Large intestine (tissue), 3 donors: ENCODE measurements at regions not wholly inside any gene's neighbourhood (a gene's known extent, or its start where the extent isn't known, plus 50 kb on each side); places are given as distances from the start of the nearest gene placed in this dataset.

ENCODE experiments used
- DNase-seq, 2 donors: peaks; one replicate each; pipeline versions ENCODE4 v3.0.0 to v3.0.0-alpha.2; 2013
- H3K27ac ChIP-seq: one replicate; pipeline ENCODE4 v1.5.1; 2013; ENCODE audit warnings: low read length
- H3K27me3 ChIP-seq: 2 replicates; pipeline ENCODE4 v1.6.1; 2013; ENCODE audit warnings: low read length; ENCODE audit not compliant: control insufficient read depth, insufficient read depth
- H3K36me3 ChIP-seq: 2 replicates; pipeline ENCODE4 v1.6.1; 2013; ENCODE audit warnings: low read length; ENCODE audit not compliant: control insufficient read depth, insufficient read depth
- H3K4me1 ChIP-seq: one replicate; pipeline ENCODE4 v1.6.1; 2013; ENCODE audit warnings: low read length; ENCODE audit not compliant: control insufficient read depth, insufficient read depth
- H3K4me3 ChIP-seq: one replicate; pipeline ENCODE4 v1.5.1; 2013; ENCODE audit warnings: low read length
- H3K9me3 ChIP-seq: one replicate; pipeline ENCODE4 v1.6.1; 2013; ENCODE audit warnings: mild to moderate bottlenecking, low read depth, low read length, moderate library complexity; ENCODE audit not compliant: control insufficient read depth
- WGBS: methylation state at CpG from one replicate; pipeline ENCODE4 v1.1.5; 2013; ENCODE audit warnings: low lambda C conversion rate; ENCODE audit not compliant: insufficient coverage; 5-methylcytosine and 5-hydroxymethylcytosine counted together

- Histone ChIP-seq H3K27ac (no peak overlapping the region), H3K4me3 (no peak overlapping the region), H3K27me3 (no peaks in the 10 kb centered on the region), H3K36me3 (no peaks in the 10 kb centered on the region), H3K4me1 (no peaks in the 10 kb centered on the region), H3K9me3 (no peaks in the 10 kb centered on the region)
- no CpG with 5 or more reads among the region's 3 CpGs for WGBS
- DNase-seq = no peak
Measured at GRCh38 chr2:167478196-167478595, 589.9 kb downstream of the XIRP2 start.

DNA sequence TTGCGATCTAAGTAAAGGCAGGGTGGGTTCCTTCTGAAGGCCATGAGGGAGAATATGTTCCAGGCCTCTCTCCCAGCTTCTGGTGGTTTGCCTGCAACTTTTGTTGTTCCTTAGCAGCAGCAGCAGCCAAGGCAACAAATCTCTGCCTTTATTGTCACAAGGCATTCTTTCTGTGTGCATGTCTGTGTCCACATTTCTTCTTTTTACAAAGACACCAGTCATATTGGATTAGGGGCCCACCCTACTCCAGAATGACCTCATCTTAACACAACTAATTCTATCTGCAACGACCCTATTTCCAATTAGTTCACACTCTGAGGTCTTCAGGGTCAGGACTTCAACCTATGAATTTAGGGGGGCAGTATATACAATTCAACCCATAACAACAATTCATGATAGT lies 587.5 kb downstream of the XIRP2 start:
- H3K9me3 ChIP-seq = no peaks in the 10 kb centered on the region
- DNase-seq = no peak
- no peaks in the 10 kb centered on the region for H3K27me3 ChIP-seq
- no peak overlapping the region for H3K4me3 ChIP-seq
- H3K36me3 ChIP-seq = no peaks in the 10 kb centered on the region
- no peaks in the 10 kb centered on the region for H3K4me1 ChIP-seq
- H3K27ac ChIP-seq = no peak overlapping the region
- no CpG with 5 or more reads among the region's 2 CpGs for WGBS

GRCh38 chr2:167471734-167472133 lies 583.5 kb downstream of the XIRP2 start:
- Histone ChIP-seq H3K27ac (no peak overlapping the region), H3K9me3 (no peaks in the 10 kb centered on the region), H3K27me3 (no peaks in the 10 kb centered on the region), H3K36me3 (no peaks in the 10 kb centered on the region), H3K4me3 (no peak overlapping the region), H3K4me1 (no peaks in the 10 kb centered on the region)
- no peak for DNase-seq

GRCh38 chr2:167471332-167471731 lies 583.1 kb downstream of the XIRP2 start:
- no peaks in the 10 kb centered on the region for H3K36me3 ChIP-seq
- no peaks in the 10 kb centered on the region for H3K9me3 ChIP-seq
- no peak overlapping the region for H3K27ac ChIP-seq
- H3K4me1 ChIP-seq = no peaks in the 10 kb centered on the region
- no peaks in the 10 kb centered on the region for H3K27me3 ChIP-seq
- DNase-seq = no peak
- H3K4me3 ChIP-seq = no peak overlapping the region

GRCh38 chr2:167462379-167462778 lies 574.1 kb downstream of the XIRP2 start:
- 100% methylated on average over 1 of the region's 3 CpGs for WGBS
- DNase-seq = no peak
- H3K4me3 ChIP-seq = no peak overlapping the region
- no peaks in the 10 kb centered on the region for H3K36me3 ChIP-seq
- H3K27me3 ChIP-seq = no peaks in the 10 kb centered on the region
- peaks cover 4% of the 10 kb centered on the region for H3K9me3 ChIP-seq
- no peaks in the 10 kb centered on the region for H3K4me1 ChIP-seq
- H3K27ac ChIP-seq = no peak overlapping the region

- no peaks in the 10 kb centered on the region for H3K27me3 ChIP-seq
- DNase-seq = no peak
- H3K36me3 ChIP-seq = no peaks in the 10 kb centered on the region
- H3K9me3 ChIP-seq = peaks cover 5% of the 10 kb centered on the region
- H3K27ac ChIP-seq = no peak overlapping the region
- no peaks in the 10 kb centered on the region for H3K4me1 ChIP-seq
- WGBS = 100% methylated on average over 1 of the region's 13 CpGs
- no peak overlapping the region for H3K4me3 ChIP-seq
Measured at GRCh38 chr2:167454036-167454435, 565.8 kb downstream of the XIRP2 start.

DNA sequence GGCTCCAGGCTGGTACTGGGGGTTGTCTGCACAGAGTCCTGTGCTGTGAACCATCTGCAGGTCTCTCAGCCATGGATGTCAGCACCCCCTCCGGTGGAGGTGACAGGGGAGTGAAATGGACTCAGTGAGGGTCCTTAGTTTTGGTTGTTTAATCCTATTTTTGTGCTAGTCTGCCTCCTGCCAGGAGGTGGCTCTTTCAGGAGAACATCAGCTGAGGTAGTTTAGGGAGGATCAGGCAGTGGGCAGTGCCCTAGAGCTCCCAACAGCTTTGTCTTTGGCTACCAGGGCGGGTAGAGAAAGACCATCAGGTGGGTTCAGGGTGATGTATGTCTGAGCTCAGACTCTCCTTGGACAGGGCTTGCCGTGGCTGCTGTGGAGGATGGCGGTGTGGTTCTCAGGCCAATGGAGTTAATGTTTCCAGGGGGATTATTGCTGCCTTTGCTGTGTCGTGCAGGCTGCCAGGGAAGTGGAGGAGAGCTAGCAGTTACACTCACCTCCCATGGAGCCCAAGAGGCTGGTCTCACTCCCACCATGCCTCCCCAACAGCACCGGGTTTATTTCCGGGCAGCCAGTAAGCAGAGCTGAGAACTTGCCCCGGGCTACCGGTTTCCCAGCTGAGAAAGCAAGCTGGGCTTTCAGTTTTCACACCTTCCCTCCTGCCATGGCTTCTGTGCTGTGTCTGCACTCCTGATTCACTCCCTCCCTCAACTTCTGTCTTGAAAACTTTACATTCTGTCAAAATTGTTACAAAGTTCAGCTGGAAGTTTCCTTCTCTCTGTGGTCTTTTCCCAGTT lies 563.4 kb downstream of the XIRP2 start:
- Histone ChIP-seq H3K4me1 (no peaks in the 10 kb centered on the region), H3K36me3 (no peaks in the 10 kb centered on the region), H3K27me3 (no peaks in the 10 kb centered on the region), H3K27ac (no peak overlapping the region), H3K9me3 (peaks cover 5% of the 10 kb centered on the region), H3K4me3 (no peak overlapping the region)
- DNase-seq = no peak
- no CpG with 5 or more reads among the region's 9 CpGs for WGBS

DNA sequence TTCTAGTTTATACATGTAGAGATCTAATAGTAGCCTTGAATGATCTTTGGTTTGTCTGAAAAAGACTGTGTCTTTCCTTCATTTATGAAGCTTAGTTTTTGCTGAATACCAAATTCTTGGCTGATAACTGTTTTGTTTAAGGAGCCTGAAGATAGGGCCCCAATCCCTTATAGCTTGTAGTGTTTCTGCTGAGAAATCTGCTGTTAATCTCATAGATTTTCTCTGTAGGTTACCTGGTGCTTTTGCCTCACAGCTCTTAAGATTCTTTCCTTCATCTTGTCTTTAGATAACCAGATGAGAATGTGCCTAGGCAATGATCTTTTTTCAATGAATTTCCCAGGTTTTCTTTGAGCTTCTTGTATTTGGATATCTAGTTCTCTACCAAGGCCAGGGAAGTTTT lies 562.1 kb downstream of the XIRP2 start:
- Histone ChIP-seq H3K4me1 (no peaks in the 10 kb centered on the region), H3K36me3 (no peaks in the 10 kb centered on the region), H3K9me3 (peaks cover 5% of the 10 kb centered on the region), H3K4me3 (no peak overlapping the region), H3K27ac (no peak overlapping the region), H3K27me3 (no peaks in the 10 kb centered on the region)
- no peak for DNase-seq

GRCh38 chr2:167440382-167440781 lies 552.1 kb downstream of the XIRP2 start:
- DNase-seq = no peak
- no peaks in the 10 kb centered on the region for H3K27me3 ChIP-seq
- no peaks in the 10 kb centered on the region for H3K9me3 ChIP-seq
- no peak overlapping the region for H3K4me3 ChIP-seq
- H3K27ac ChIP-seq = no peak overlapping the region
- no peaks in the 10 kb centered on the region for H3K36me3 ChIP-seq
- no peaks in the 10 kb centered on the region for H3K4me1 ChIP-seq

DNA sequence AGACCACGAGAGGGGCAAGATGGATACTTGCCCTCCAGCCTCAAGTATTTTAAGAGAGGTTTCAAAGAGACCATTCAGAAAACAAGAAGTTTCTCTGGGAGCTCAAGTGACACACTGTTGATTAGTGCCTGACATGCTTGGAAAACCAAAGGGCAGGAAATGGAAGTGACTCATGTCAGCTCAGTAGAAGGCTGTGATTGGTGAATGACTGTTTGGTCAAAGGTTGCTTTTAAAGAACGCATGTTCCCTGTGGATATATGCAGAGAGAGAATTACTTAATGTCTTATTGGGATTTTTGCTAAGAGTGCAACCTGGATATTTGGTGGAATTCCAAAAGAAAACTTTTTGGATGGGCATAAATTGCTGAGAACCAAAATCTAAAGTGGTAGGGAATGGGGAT lies 549.9 kb downstream of the XIRP2 start:
- DNase-seq = no peak
- no peak overlapping the region for H3K27ac ChIP-seq
- no peaks in the 10 kb centered on the region for H3K36me3 ChIP-seq
- H3K4me1 ChIP-seq = no peaks in the 10 kb centered on the region
- H3K27me3 ChIP-seq = no peaks in the 10 kb centered on the region
- no peaks in the 10 kb centered on the region for H3K9me3 ChIP-seq
- WGBS = no CpG with 5 or more reads among the region's 2 CpGs
- no peak overlapping the region for H3K4me3 ChIP-seq

DNA sequence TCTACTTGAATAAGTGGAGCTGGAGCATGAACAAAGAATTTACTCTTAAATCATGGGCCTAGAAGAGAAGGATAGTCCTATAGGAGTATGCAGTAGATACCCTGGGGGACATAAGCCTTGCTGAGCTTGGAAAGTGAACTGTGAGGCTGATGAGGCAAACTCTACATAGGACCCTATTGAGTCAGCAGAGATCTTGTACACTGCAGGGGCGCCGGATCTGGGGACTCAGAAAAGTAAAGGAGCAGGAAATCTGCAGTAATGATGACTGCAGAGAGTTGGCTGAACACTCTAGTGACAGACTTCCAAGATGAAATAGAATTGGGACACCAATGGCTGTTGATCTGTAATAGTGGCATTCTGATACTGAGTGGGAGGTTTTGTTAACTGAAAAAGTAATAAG lies 543.7 kb downstream of the XIRP2 start:
- H3K4me1 ChIP-seq = no peaks in the 10 kb centered on the region
- no CpG with 5 or more reads among the region's 2 CpGs for WGBS
- H3K36me3 ChIP-seq = no peaks in the 10 kb centered on the region
- DNase-seq = no peak
- no peak overlapping the region for H3K4me3 ChIP-seq
- no peak overlapping the region for H3K27ac ChIP-seq
- no peaks in the 10 kb centered on the region for H3K27me3 ChIP-seq
- H3K9me3 ChIP-seq = no peaks in the 10 kb centered on the region
